Osteocyte (in vitro differentiated cells): ENCODE measurements at regions not wholly inside any gene's neighbourhood (a gene's known extent, or its start where the extent isn't known, plus 50 kb on each side); places are given as distances from the start of the nearest gene placed in this dataset.
"Not testable (repeated sequence)": the region's sequence is repeated elsewhere in the genome, so short reads cannot be mapped to it uniquely, and the experiment has no call there.

Experiments used
- DNase-seq: peaks from one replicate; pipeline ENCODE4 v3.0.0; 2021; ENCODE audit warnings: mixed read lengths; ENCODE audit not compliant: unreplicated experiment; ENCODE audit errors: extremely low spot score
- H3K27ac Mint-ChIP-seq: one replicate; pipeline ENCODE4 v1.8.0; 2021; ENCODE audit warnings: mild to moderate bottlenecking, mixed read lengths; ENCODE audit not compliant: unreplicated experiment
- H3K27me3 Mint-ChIP-seq: one replicate; pipeline ENCODE4 v1.8.0; 2021; ENCODE audit warnings: mixed read lengths; ENCODE audit not compliant: unreplicated experiment
- H3K36me3 Mint-ChIP-seq: one replicate; pipeline ENCODE4 v1.8.0; 2021; ENCODE audit warnings: mixed read lengths; ENCODE audit not compliant: unreplicated experiment
- H3K4me1 Mint-ChIP-seq: one replicate; pipeline ENCODE4 v1.8.0; 2021; ENCODE audit warnings: mixed read lengths; ENCODE audit not compliant: unreplicated experiment
- H3K4me3 Mint-ChIP-seq: one replicate; pipeline ENCODE4 v1.8.0; 2021; ENCODE audit warnings: mild to moderate bottlenecking, moderate library complexity, mixed read lengths; ENCODE audit not compliant: unreplicated experiment
- H3K9me3 Mint-ChIP-seq: one replicate; pipeline ENCODE4 v1.8.0; 2021; ENCODE audit warnings: mixed read lengths; ENCODE audit not compliant: unreplicated experiment
- CTCF ChIP-seq: fragments of 200-600 bp; sonication (generic); IDR thresholded peaks from 2 replicates; pipeline ENCODE4 v1.5.0; 2021; ENCODE audit warnings: antibody characterized with exemption, mild to moderate bottlenecking, moderate library complexity

GRCh38 chr15:84094720-84095119 lies 140.9 kb upstream of the GOLGA6L4 start:
- H3K4me1 Mint-ChIP-seq, H3K36me3 Mint-ChIP-seq, H3K4me3 Mint-ChIP-seq, H3K27me3 Mint-ChIP-seq, DNase-seq, H3K27ac Mint-ChIP-seq, H3K9me3 Mint-ChIP-seq: not testable (repeated sequence)

GRCh38 chr15:84097053-84097452 lies 138.5 kb upstream of the GOLGA6L4 start:
- not testable (repeated sequence) for H3K4me3 Mint-ChIP-seq, DNase-seq, H3K27ac Mint-ChIP-seq, H3K4me1 Mint-ChIP-seq, H3K36me3 Mint-ChIP-seq, H3K27me3 Mint-ChIP-seq, H3K9me3 Mint-ChIP-seq

GRCh38 chr15:84098604-84099003 lies 137.0 kb upstream of the GOLGA6L4 start:
- Mint-ChIP-seq H3K27me3 (peaks cover 3% of the 10 kb centered on the region), H3K9me3 (no peaks in the 10 kb centered on the region), H3K4me3 (no peak overlapping the region), H3K4me1 (peaks cover 2% of the 10 kb centered on the region), H3K27ac (no peak overlapping the region), H3K36me3 (no peaks in the 10 kb centered on the region)
- no peak for DNase-seq
- no peak for TF ChIP-seq CTCF

GRCh38 chr15:84099181-84099580 lies 136.4 kb upstream of the GOLGA6L4 start:
- no peak overlapping the region for H3K4me3 Mint-ChIP-seq
- DNase-seq = no peak
- no peak for TF ChIP-seq CTCF
- H3K9me3 Mint-ChIP-seq = no peaks in the 10 kb centered on the region
- H3K27me3 Mint-ChIP-seq = peaks cover 4% of the 10 kb centered on the region
- no peaks in the 10 kb centered on the region for H3K36me3 Mint-ChIP-seq
- peaks cover 2% of the 10 kb centered on the region for H3K4me1 Mint-ChIP-seq
- H3K27ac Mint-ChIP-seq = no peak overlapping the region

- no peaks in the 10 kb centered on the region for H3K9me3 Mint-ChIP-seq
- DNase-seq = no peak
- peaks cover 2% of the 10 kb centered on the region for H3K4me1 Mint-ChIP-seq
- no peak for TF ChIP-seq CTCF
- no peak overlapping the region for H3K27ac Mint-ChIP-seq
- peaks cover 8% of the 10 kb centered on the region for H3K27me3 Mint-ChIP-seq
- no peak overlapping the region for H3K4me3 Mint-ChIP-seq
- no peaks in the 10 kb centered on the region for H3K36me3 Mint-ChIP-seq
Observed at GRCh38 chr15:84103345-84103744, 132.2 kb upstream of the GOLGA6L4 start.

- Mint-ChIP-seq H3K4me3 (no peak overlapping the region), H3K4me1 (no peaks in the 10 kb centered on the region), H3K36me3 (no peaks in the 10 kb centered on the region), H3K9me3 (no peaks in the 10 kb centered on the region), H3K27ac (no peak overlapping the region), H3K27me3 (peaks cover 8% of the 10 kb centered on the region)
- DNase-seq = no peak
- no peak for TF ChIP-seq CTCF
Observed at GRCh38 chr15:84104853-84105252, 130.7 kb upstream of the GOLGA6L4 start.
